Skeletal muscle tissue (tissue), 3 donors: ENCODE measurements at regions not wholly inside any gene's neighbourhood (a gene's known extent, or its start where the extent isn't known, plus 50 kb on each side); places are given as distances from the start of the nearest gene placed in this dataset.
A peak's percentile ranks its signal among the peaks of the same experiment; 100 is the strongest.
"Not testable (repeated sequence)": the region's sequence is repeated elsewhere in the genome, so short reads cannot be mapped to it uniquely, and the experiment has no call there.

Experiments used
- H3K27ac ChIP-seq: one replicate; pipeline ENCODE4 v1.7.0; 2013; ENCODE audit warnings: mild to moderate bottlenecking, low read depth, low read length, inconsistent platforms
- H3K27me3 ChIP-seq, 3 donors: one replicate each; pipeline ENCODE4 v1.7.0; 2013; ENCODE audit warnings: low read length in 3 of 3; ENCODE audit not compliant: control insufficient read depth in 3 of 3, insufficient read depth in 3 of 3
- H3K36me3 ChIP-seq, 3 donors: one replicate each; pipeline ENCODE4 v1.7.0; 2013; ENCODE audit warnings: low read length in 3 of 3; ENCODE audit not compliant: control insufficient read depth in 3 of 3, insufficient read depth in 3 of 3
- H3K4me1 ChIP-seq, 3 donors: one replicate each; pipeline ENCODE4 v1.7.0; 2013; ENCODE audit warnings: low read length in 3 of 3, mild to moderate bottlenecking in 3 of 3; ENCODE audit not compliant: control insufficient read depth in 3 of 3, insufficient read depth in 3 of 3
- H3K4me3 ChIP-seq, 3 donors: one replicate each; pipeline ENCODE4 v1.7.0; 2013; ENCODE audit warnings: low read length in 3 of 3
- H3K9ac ChIP-seq, 3 donors: one replicate each; pipeline ENCODE4 v1.7.0; 2013; ENCODE audit warnings: low read length in 3 of 3, mild to moderate bottlenecking in 3 of 3, moderate library complexity in 2 of 3, low read depth in 1 of 3
- H3K9me3 ChIP-seq, 3 donors: one replicate each; pipeline ENCODE4 v1.7.0; 2013; ENCODE audit warnings: low read length in 3 of 3; ENCODE audit not compliant: control insufficient read depth in 3 of 3
- donor health status: Osteomylitis.

GRCh38 chr1:59194621-59195020 is 102.3 kb upstream of the FGGY start:
- H3K36me3 ChIP-seq, result no peaks in the 10 kb centered on the region
- H3K9ac ChIP-seq, result no peak overlapping the region
- no peak overlapping the region for H3K4me3 ChIP-seq
- H3K4me1 ChIP-seq, result peaks cover 8 to 12% (median 12%) of the 10 kb centered on the region in 3 donors
- H3K27ac ChIP-seq, result peak overlapping the region; percentile 21
- H3K9me3 ChIP-seq, result peaks cover 0 to 7% (median 3%) of the 10 kb centered on the region in 3 donors
- H3K27me3 ChIP-seq, result no peaks in the 10 kb centered on the region

GRCh38 chr1:59195151-59195550 is 101.7 kb upstream of the FGGY start:
- no peaks in the 10 kb centered on the region for H3K27me3 ChIP-seq
- no peaks in the 10 kb centered on the region for H3K36me3 ChIP-seq
- H3K9me3 ChIP-seq, result peaks cover 0 to 7% (median 3%) of the 10 kb centered on the region in 3 donors
- peak overlapping the region in 1 of 3 donors; percentile 58 for H3K9ac ChIP-seq
- peaks cover 8 to 17% (median 12%) of the 10 kb centered on the region in 3 donors for H3K4me1 ChIP-seq
- peak overlapping the region; percentile 21 for H3K27ac ChIP-seq
- peak overlapping the region in 2 of 3 donors; percentile 45 to 60 for H3K4me3 ChIP-seq

- Histone ChIP-seq H3K27ac (peak overlapping the region; percentile 85), H3K4me1 (peaks cover 8 to 21% (median 14%) of the 10 kb centered on the region in 3 donors), H3K9me3 (peaks cover 0 to 5% (median 1%) of the 10 kb centered on the region in 3 donors), H3K36me3 (no peaks in the 10 kb centered on the region), H3K9ac (peak overlapping the region; percentile 61 to 78 (median 78)), H3K4me3 (peak overlapping the region in 2 of 3 donors; percentile 68 to 73), H3K27me3 (no peaks in the 10 kb centered on the region)
These were observed 98.3 kb upstream of the FGGY start for GRCh38 chr1:59198564-59198963.

- H3K4me1 ChIP-seq, result peaks cover 8 to 21% (median 19%) of the 10 kb centered on the region in 3 donors
- H3K36me3 ChIP-seq, result no peaks in the 10 kb centered on the region
- no peaks in the 10 kb centered on the region for H3K27me3 ChIP-seq
- no peak overlapping the region for H3K4me3 ChIP-seq
- peaks cover 0 to 5% (median 0%) of the 10 kb centered on the region in 3 donors for H3K9me3 ChIP-seq
- H3K9ac ChIP-seq, result no peak overlapping the region
- peak overlapping the region; percentile 85 for H3K27ac ChIP-seq
These were observed 97.7 kb upstream of the FGGY start for GRCh38 chr1:59199147-59199546.

- H3K4me1 ChIP-seq, result peaks cover 8 to 21% (median 19%) of the 10 kb centered on the region in 3 donors
- H3K27ac ChIP-seq, result no peak overlapping the region
These were observed 97.0 kb upstream of the FGGY start for GRCh38 chr1:59199719-59200376.

GRCh38 chr1:59201341-59201740 is 95.6 kb upstream of the FGGY start:
- Histone ChIP-seq H3K27ac (no peak overlapping the region), H3K9me3 (peaks cover 0 to 5% (median 3%) of the 10 kb centered on the region in 3 donors), H3K36me3 (no peaks in the 10 kb centered on the region), H3K9ac (no peak overlapping the region), H3K27me3 (no peaks in the 10 kb centered on the region), H3K4me3 (no peak overlapping the region), H3K4me1 (peaks cover 0 to 21% (median 19%) of the 10 kb centered on the region in 3 donors)

More at GRCh38 chr1:59199719-59200376, 97.0 kb upstream of the FGGY start:
- Histone ChIP-seq H3K9me3 (peaks cover 0 to 5% (median 2%) of the 10 kb centered on the region in 3 donors), H3K4me3 (no peak overlapping the region), H3K36me3 (no peaks in the 10 kb centered on the region), H3K27me3 (no peaks in the 10 kb centered on the region), H3K9ac (no peak overlapping the region)

- Histone ChIP-seq H3K27ac (no peak overlapping the region), H3K9ac (no peak overlapping the region), H3K36me3 (no peaks in the 10 kb centered on the region), H3K27me3 (no peaks in the 10 kb centered on the region), H3K4me3 (no peak overlapping the region), H3K9me3 (peaks cover 0 to 5% (median 3%) of the 10 kb centered on the region in 3 donors), H3K4me1 (peaks cover 0 to 21% (median 19%) of the 10 kb centered on the region in 3 donors)
These were observed 94.4 kb upstream of the FGGY start for GRCh38 chr1:59202455-59202854.

- Histone ChIP-seq H3K9ac (no peak overlapping the region), H3K27ac (no peak overlapping the region), H3K4me3 (no peak overlapping the region), H3K4me1 (peaks cover 0 to 10% (median 9%) of the 10 kb centered on the region in 3 donors), H3K9me3 (peaks cover 0 to 5% (median 3%) of the 10 kb centered on the region in 3 donors), H3K27me3 (no peaks in the 10 kb centered on the region), H3K36me3 (no peaks in the 10 kb centered on the region)
These were observed 92.9 kb upstream of the FGGY start for GRCh38 chr1:59204001-59204400.

GRCh38 chr1:59206616-59207015 is 90.3 kb upstream of the FGGY start:
- not testable (repeated sequence) for H3K27ac ChIP-seq, H3K9me3 ChIP-seq, H3K27me3 ChIP-seq, H3K9ac ChIP-seq, H3K4me1 ChIP-seq, H3K36me3 ChIP-seq, H3K4me3 ChIP-seq

GRCh38 chr1:59210430-59210829 is 86.5 kb upstream of the FGGY start:
- H3K9ac ChIP-seq, H3K4me3 ChIP-seq, H3K4me1 ChIP-seq, H3K27me3 ChIP-seq, H3K9me3 ChIP-seq, H3K27ac ChIP-seq, H3K36me3 ChIP-seq: not testable (repeated sequence)
